Lower lobe of right lung (tissue), 2 donors: ENCODE measurements at regions not wholly inside any gene's neighbourhood (a gene's known extent, or its start where the extent isn't known, plus 50 kb on each side); places are given as distances from the start of the nearest gene placed in this dataset.

Experiments used
- ATAC-seq, 2 donors: fragments of 200-7000 bp; cut with Tn5 transposase; one replicate each; pipeline ENCODE4 v1.9.1; 2020 to 2022; ENCODE audit warnings: mild to moderate bottlenecking in 2 of 2, moderate library complexity in 2 of 2
- DNase-seq: peaks from one replicate; pipeline ENCODE4 v3.0.0-alpha.2; 2020
- H3K27ac ChIP-seq: fragments of 200-600 bp; one replicate; pipeline ENCODE4 v1.8.0; 2022
- H3K27me3 ChIP-seq: fragments of 200-600 bp; one replicate; pipeline ENCODE4 v1.8.0; 2022; ENCODE audit warnings: low read depth
- H3K36me3 ChIP-seq: fragments of 200-600 bp; one replicate; pipeline ENCODE4 v1.8.0; 2022; ENCODE audit warnings: mild to moderate bottlenecking
- H3K4me1 ChIP-seq: fragments of 200-600 bp; one replicate; pipeline ENCODE4 v1.8.0; 2022
- H3K4me3 ChIP-seq: fragments of 200-600 bp; one replicate; pipeline ENCODE4 v1.8.0; 2022; ENCODE audit warnings: mild to moderate bottlenecking
- H3K9me3 ChIP-seq: fragments of 200-600 bp; one replicate; pipeline ENCODE4 v1.8.0; 2022
- intact Hi-C: fragments of 100-400 bp; cut with DNase I; formaldehyde crosslinking; loops from one replicate; pipeline ENCODE4 v1.11.0; 2022
- TF ChIP-seq, protein P1 (sequence below): fragments of 200-600 bp; IDR thresholded peaks from one replicate; pipeline ENCODE4 v1.8.0; 2022; ENCODE audit warnings: antibody characterized with exemption, mild to moderate bottlenecking
- donor health status: DM: no; HTN: yes; CAD: no; lungs with severe emphysema.

DNA sequence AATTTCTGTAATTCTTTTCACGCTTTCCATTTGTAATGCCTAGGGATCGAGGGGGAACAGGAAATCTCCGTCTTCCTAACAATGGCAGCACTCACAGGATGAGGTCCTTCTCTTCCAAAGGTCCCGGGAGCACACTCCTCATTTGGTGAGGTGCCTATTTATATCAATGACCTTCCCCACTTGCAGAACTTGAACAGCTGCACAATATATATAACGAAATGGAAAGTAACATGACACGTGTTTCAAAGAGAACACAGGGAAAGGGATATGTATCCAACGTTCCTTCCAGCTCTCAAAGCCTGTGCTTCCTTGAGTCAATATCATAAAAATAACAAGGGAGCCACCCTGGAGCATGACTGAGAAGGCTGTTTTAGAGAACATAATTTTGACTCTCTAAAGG lies 78.6 kb upstream of the RBM24 start:
- no peak for DNase-seq

DNA sequence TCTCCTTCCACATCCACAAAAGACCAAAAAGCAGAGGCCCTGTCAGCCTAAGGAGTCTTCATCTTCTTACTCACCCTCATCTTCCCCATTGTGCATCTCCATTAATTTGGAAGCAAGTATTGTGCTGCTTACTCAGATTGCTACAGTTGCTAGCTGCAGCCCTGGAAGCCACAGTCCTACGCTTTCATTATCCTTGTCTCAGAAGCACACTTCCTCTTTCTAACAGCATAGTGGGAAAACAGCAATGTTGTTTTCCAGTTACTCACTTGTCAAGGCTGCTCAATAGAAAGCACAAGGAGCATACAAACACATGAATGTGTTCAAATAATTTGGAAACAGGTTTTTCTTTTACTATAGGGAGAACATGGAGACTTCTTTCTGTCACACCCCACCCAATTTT lies 76.6 kb upstream of the RBM24 start:
- Histone ChIP-seq H3K36me3 (no peaks in the 10 kb centered on the region), H3K4me3 (no peak overlapping the region), H3K9me3 (no peaks in the 10 kb centered on the region), H3K27me3 (peaks cover 4% of the 10 kb centered on the region), H3K4me1 (no peaks in the 10 kb centered on the region), H3K27ac (no peak overlapping the region)
- TF ChIP-seq, protein P1, sequence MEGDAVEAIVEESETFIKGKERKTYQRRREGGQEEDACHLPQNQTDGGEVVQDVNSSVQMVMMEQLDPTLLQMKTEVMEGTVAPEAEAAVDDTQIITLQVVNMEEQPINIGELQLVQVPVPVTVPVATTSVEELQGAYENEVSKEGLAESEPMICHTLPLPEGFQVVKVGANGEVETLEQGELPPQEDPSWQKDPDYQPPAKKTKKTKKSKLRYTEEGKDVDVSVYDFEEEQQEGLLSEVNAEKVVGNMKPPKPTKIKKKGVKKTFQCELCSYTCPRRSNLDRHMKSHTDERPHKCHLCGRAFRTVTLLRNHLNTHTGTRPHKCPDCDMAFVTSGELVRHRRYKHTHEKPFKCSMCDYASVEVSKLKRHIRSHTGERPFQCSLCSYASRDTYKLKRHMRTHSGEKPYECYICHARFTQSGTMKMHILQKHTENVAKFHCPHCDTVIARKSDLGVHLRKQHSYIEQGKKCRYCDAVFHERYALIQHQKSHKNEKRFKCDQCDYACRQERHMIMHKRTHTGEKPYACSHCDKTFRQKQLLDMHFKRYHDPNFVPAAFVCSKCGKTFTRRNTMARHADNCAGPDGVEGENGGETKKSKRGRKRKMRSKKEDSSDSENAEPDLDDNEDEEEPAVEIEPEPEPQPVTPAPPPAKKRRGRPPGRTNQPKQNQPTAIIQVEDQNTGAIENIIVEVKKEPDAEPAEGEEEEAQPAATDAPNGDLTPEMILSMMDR = no peak
- intact Hi-C loops = no loop called here
- ATAC-seq = no peak
- no peak for DNase-seq

More for the DNA sequence above, 78.6 kb upstream of the RBM24 start:
- Histone ChIP-seq H3K27ac (no peak overlapping the region), H3K36me3 (no peaks in the 10 kb centered on the region), H3K9me3 (no peaks in the 10 kb centered on the region), H3K4me3 (no peak overlapping the region), H3K27me3 (peaks cover 4% of the 10 kb centered on the region), H3K4me1 (no peaks in the 10 kb centered on the region)
- intact Hi-C loops = no loop called here
- ATAC-seq = no peak
- TF ChIP-seq, protein P1 = no peak

DNA sequence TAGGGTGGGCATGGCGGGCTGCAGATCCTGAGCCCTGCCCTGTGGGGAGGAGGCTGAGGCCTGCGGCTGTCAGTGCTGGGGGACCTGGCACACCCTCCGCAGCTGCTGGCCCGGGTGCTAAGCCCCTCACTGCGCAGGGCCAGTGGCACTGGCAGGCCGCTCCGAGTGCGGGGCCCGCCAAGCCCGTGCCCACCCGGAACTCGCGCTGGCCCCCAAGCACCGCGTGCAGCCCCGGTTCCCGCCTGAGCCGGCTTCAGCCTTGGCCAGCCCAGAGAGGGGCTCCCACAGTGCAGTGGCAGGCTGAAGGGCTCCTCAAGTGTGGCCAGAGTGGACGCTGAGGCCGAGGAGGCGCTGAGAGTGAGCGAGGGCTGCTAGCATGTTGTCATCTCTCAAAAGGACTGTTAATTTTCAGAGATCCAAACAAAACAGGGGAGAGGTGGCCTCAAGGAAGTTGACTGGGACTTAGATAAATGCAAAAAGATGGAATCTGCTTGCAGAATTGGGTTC lies 74.5 kb upstream of the RBM24 start:
- ATAC-seq (no peak), DNase-seq (no peak)
- Histone ChIP-seq H3K4me3 (no peak overlapping the region), H3K36me3 (no peaks in the 10 kb centered on the region), H3K27ac (no peak overlapping the region), H3K4me1 (no peaks in the 10 kb centered on the region), H3K27me3 (no peaks in the 10 kb centered on the region), H3K9me3 (no peaks in the 10 kb centered on the region)
- intact Hi-C loops = no loop called here
- TF ChIP-seq, protein P1 = no peak

DNA sequence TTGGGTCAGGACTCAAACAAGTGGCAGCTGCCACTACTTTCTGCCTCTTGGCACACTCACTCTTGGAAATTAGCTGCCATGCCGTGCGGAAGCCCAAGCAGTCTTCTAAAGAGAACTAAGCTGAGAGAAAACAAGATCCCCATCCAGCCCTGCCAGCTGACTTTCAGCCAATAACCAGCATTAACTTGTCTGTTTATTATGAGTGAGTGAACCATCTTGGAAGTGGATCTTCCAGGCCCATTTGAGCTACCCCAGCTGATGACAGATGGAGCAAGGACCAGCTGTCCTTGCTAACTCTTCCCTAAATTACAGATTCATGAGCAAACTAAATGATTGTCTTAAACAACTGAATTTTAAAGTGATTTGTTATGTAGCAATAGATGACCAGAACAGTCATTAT lies 73.9 kb upstream of the RBM24 start:
- intact Hi-C loops = no loop called here
- Histone ChIP-seq H3K4me1 (no peaks in the 10 kb centered on the region), H3K9me3 (no peaks in the 10 kb centered on the region), H3K27me3 (no peaks in the 10 kb centered on the region), H3K4me3 (no peak overlapping the region), H3K27ac (no peak overlapping the region), H3K36me3 (no peaks in the 10 kb centered on the region)
- TF ChIP-seq, protein P1 = no peak
- DNase-seq = no peak
- ATAC-seq = no peak

DNA sequence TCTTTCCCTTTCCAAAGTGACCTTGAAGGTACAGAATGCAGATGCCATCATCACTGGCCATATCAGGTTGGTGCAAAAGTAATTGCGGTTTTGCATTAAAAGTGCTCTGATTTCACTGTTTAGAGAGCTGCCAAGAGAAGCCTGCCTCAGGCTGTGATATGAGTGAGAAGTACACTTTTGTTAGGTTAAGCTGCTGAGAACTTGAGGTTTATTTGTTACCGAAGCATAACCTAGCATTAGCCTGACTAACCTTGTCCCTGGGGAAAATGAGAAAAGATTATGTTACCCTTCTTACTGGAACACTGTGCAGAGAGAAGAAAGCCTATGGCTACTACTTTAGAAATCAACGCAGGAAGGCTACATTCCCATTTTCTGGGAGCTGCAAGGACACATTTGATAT lies 70.5 kb upstream of the RBM24 start:
- no peaks in the 10 kb centered on the region for H3K36me3 ChIP-seq
- TF ChIP-seq, protein P1 = no peak
- intact Hi-C loops = no loop called here
- ATAC-seq (no peak), DNase-seq (no peak)
- no peaks in the 10 kb centered on the region for H3K27me3 ChIP-seq
- no peaks in the 10 kb centered on the region for H3K9me3 ChIP-seq
- no peaks in the 10 kb centered on the region for H3K4me1 ChIP-seq
- no peak overlapping the region for H3K4me3 ChIP-seq
- no peak overlapping the region for H3K27ac ChIP-seq

DNA sequence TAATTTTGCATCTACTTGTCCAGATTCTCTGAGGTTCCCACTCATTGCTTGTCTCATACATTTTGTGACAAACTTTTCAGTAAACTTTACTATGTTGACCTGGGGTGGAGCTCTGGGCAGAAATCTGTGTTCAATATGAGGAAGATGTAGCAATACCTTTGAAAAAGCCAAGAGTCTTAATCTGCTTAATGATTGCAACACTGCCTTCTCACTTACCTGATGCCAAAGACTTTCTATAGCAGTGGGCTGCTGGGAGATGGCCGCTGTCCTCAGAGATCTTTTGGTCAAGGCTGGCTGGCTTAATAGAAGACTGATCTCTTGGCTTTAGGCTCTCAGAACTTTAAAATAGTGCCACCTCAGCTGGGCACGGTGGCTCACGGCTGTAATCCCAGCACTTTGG lies 70.1 kb upstream of the RBM24 start:
- H3K4me3 ChIP-seq = no peak overlapping the region
- H3K27ac ChIP-seq = no peak overlapping the region
- no peaks in the 10 kb centered on the region for H3K9me3 ChIP-seq
- ATAC-seq (no peak), DNase-seq (no peak)
- TF ChIP-seq, protein P1 = no peak
- H3K36me3 ChIP-seq = no peaks in the 10 kb centered on the region
- no peaks in the 10 kb centered on the region for H3K27me3 ChIP-seq
- H3K4me1 ChIP-seq = no peaks in the 10 kb centered on the region
- intact Hi-C loops = no loop called here
